GM18499 (cell line): ENCODE measurements at regions not wholly inside any gene's neighbourhood (a gene's known extent, or its start where the extent isn't known, plus 50 kb on each side); places are given as distances from the start of the nearest gene placed in this dataset.
"Not testable (repeated sequence)": the region's sequence is repeated elsewhere in the genome, so short reads cannot be mapped to it uniquely, and the experiment has no call there.

Source experiments
- ATAC-seq: cut with Tn5 transposase; IDR thresholded peaks from one replicate; pipeline ENCODE4 v1.9.1; 2021; ENCODE audit warnings: moderate number of reproducible peaks; ENCODE audit not compliant: insufficient read depth, unreplicated experiment

- no peak for ATAC-seq
Observed at GRCh38 chr7:82701949-82702348, 258.4 kb upstream of the CACNA2D1 start.

GRCh38 chr7:82700741-82701140 is 257.2 kb upstream of the CACNA2D1 start:
- no peak for ATAC-seq

- ATAC-seq: no peak
Observed at GRCh38 chr7:82699773-82700186, 256.2 kb upstream of the CACNA2D1 start.

- ATAC-seq: no peak
Observed at GRCh38 chr7:82697897-82698296, 254.3 kb upstream of the CACNA2D1 start.

GRCh38 chr7:82696631-82697030 is 253.1 kb upstream of the CACNA2D1 start:
- ATAC-seq: no peak

GRCh38 chr7:82694022-82694421 is 250.4 kb upstream of the CACNA2D1 start:
- ATAC-seq: no peak

GRCh38 chr7:82690929-82691328 is 247.4 kb upstream of the CACNA2D1 start:
- ATAC-seq: no peak

GRCh38 chr7:82685214-82685613 is 241.6 kb upstream of the CACNA2D1 start:
- ATAC-seq: no peak

GRCh38 chr7:82678716-82679115 is 235.1 kb upstream of the CACNA2D1 start:
- no peak for ATAC-seq

GRCh38 chr7:82678259-82678658 is 234.7 kb upstream of the CACNA2D1 start:
- no peak for ATAC-seq

- no peak for ATAC-seq
Observed at GRCh38 chr7:82677493-82677892, 233.9 kb upstream of the CACNA2D1 start.

GRCh38 chr7:82676777-82677463 is 233.3 kb upstream of the CACNA2D1 start:
- no peak for ATAC-seq

- ATAC-seq: no peak
Observed at GRCh38 chr7:82675396-82675795, 231.8 kb upstream of the CACNA2D1 start.

GRCh38 chr7:82674268-82674667 is 230.7 kb upstream of the CACNA2D1 start:
- ATAC-seq: no peak

GRCh38 chr7:82672078-82672477 is 228.5 kb upstream of the CACNA2D1 start:
- no peak for ATAC-seq

GRCh38 chr7:82669141-82669540 is 225.6 kb upstream of the CACNA2D1 start:
- ATAC-seq: no peak

- no peak for ATAC-seq
Observed at GRCh38 chr7:82668676-82669075, 225.1 kb upstream of the CACNA2D1 start.

- no peak for ATAC-seq
Observed at GRCh38 chr7:82665966-82666507, 222.5 kb upstream of the CACNA2D1 start.

- ATAC-seq: no peak
Observed at GRCh38 chr7:82655965-82656364, 212.4 kb upstream of the CACNA2D1 start.

- not testable (repeated sequence) for ATAC-seq
Observed at GRCh38 chr7:82650095-82650494, 206.5 kb upstream of the CACNA2D1 start.

GRCh38 chr7:82633592-82633991 is 190.0 kb upstream of the CACNA2D1 start:
- ATAC-seq: no peak

GRCh38 chr7:82631998-82632397 is 188.4 kb upstream of the CACNA2D1 start:
- no peak for ATAC-seq
